ENCODE measurements at regions not wholly inside any gene's neighbourhood (a gene's known extent, or its start where the extent isn't known, plus 50 kb on each side); places are given as distances from the start of the nearest gene placed in this dataset.

DNA sequence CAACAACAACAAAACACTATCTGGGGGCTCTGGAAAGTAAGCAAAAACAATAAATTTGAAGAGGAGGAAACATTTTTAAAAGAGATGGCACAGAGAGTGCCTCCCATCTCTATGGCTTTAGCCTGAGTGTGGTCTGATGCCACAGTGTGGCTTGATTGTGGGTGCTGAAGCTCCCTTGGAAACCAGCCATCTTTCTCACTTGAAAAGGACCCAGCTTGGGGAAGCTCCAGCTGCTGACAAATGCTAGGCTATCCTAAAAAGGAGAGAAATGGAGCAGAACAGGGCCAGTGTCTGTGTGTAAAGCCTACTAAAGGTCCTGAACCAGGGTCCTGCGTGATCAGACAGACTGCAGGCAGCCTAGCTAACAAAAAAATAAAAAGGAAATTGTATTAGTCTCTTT is 642.0 kb upstream of the PTBP2 start:
- Histone ChIP-seq H3K4me3 (replicated peaks in 1 of 3; ENCODE audit: insufficient read depth in 1 of 3, low read depth in 1 of 3, low read length in 3 of 3) (no peak overlapping the region), H3K9me3 (replicated peaks; ENCODE audit: control insufficient read depth, insufficient read depth, low read length) (no peaks in the 10 kb centered on the region), H3K27me3 (ENCODE audit: control insufficient read depth in 2 of 2, insufficient read depth in 2 of 2, low read length in 2 of 2) (no peaks in the 10 kb centered on the region), H3K4me1 (ENCODE audit: control insufficient read depth, extremely low read depth, insufficient read depth, low read length) (no peaks in the 10 kb centered on the region), H3K9me1 (replicated peaks; ENCODE audit: control insufficient read depth, extremely low read depth, insufficient read depth, low read length) (no peaks in the 10 kb centered on the region), H3K79me2 (ENCODE audit: control insufficient read depth, insufficient read depth, low read length) (no peaks in the 10 kb centered on the region), H4K20me1 (replicated peaks; ENCODE audit: control insufficient read depth, extremely low read depth, insufficient read depth, low read length) (no peaks in the 10 kb centered on the region), H2AFZ (ENCODE audit: low read depth, low read length) (no peak overlapping the region), H3K27ac (ENCODE audit: insufficient read depth, low read depth, low read length) (no peak overlapping the region), H3K4me2 (ENCODE audit: insufficient read depth, low read length) (no peak overlapping the region), H3K9ac (replicated peaks; ENCODE audit: extremely low read depth, insufficient read depth, low read length) (no peak overlapping the region), H3K36me3 (ENCODE audit: control insufficient read depth in 2 of 2, extremely low read depth in 1 of 2, insufficient read depth in 2 of 2, low read length in 2 of 2) (no peaks in the 10 kb centered on the region)
- dilution Hi-C loops (cut with MboI; ENCODE audit: extremely low pct_ligation_motif_present, low sequenced_read_pairs) (no loop called here), intact Hi-C loops (cut with micrococcal nuclease) (no loop called here)
- no peak for DNase-seq (ENCODE audit: low read depth, low spot score)
- no TSS peak for BruUV-seq (replicated peaks)
- ChIA-PET POLR2A (no interaction called here), CTCF (interaction anchor here (1.2 kb wide), 1 partner anchor 26 kb away, joined by 3 read pairs; no protein-coding TSS in a partner anchor)
- no peak for FAIRE-seq
- no peak for TF ChIP-seq MYC (IDR thresholded peaks at IDR 0.05; ENCODE audit: low read depth, low read length)
- TF ChIP-seq POLR2A (IDR thresholded peaks at IDR 0.05; ENCODE audit: low read depth, low read length): no peak
- TF ChIP-seq, protein P1, sequence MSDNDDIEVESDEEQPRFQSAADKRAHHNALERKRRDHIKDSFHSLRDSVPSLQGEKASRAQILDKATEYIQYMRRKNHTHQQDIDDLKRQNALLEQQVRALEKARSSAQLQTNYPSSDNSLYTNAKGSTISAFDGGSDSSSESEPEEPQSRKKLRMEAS (IDR thresholded peaks at IDR 0.05; ENCODE audit: insufficient read depth, insufficient read length): no peak
- no peak for TF ChIP-seq FOS (IDR thresholded peaks at IDR 0.05; ENCODE audit: borderline replicate concordance, insufficient read depth, low read length)
- no peak for TF ChIP-seq JUN (IDR thresholded peaks at IDR 0.05; ENCODE audit: borderline replicate concordance, insufficient read depth, insufficient read length, low read depth)
- TF ChIP-seq GATA2 (IDR thresholded peaks at IDR 0.05; ENCODE audit: insufficient read depth, insufficient read length, low read depth, low read length): no peak
- no peak for TF ChIP-seq EZH2 (IDR thresholded peaks at IDR 0.05; ENCODE audit: borderline replicate concordance, low read depth, low read length, severe bottlenecking)
- TF ChIP-seq CTCF (IDR thresholded peaks at IDR 0.05; ENCODE audit: extremely low read depth in 1 of 2, insufficient read depth in 1 of 2, low read depth in 1 of 2, low read length in 2 of 2): no peak
- no peak for TF ChIP-seq POLR2AphosphoS5 (IDR thresholded peaks at IDR 0.05; ENCODE audit: insufficient read depth, low read depth, low read length)

Data from endothelial cell of umbilical vein (primary cell).